OCI-LY7 (cell line): ENCODE measurements at regions not wholly inside any gene's neighbourhood (a gene's known extent, or its start where the extent isn't known, plus 50 kb on each side); places are given as distances from the start of the nearest gene placed in this dataset.

Source experiments
- EZH2phosphoT487 ChIP-seq: fragments of 200-600 bp; sonication (generic); IDR thresholded peaks from 2 replicates; pipeline ENCODE4 v1.6.1; 2018; ENCODE audit warnings: low read depth, borderline replicate concordance, mild to moderate bottlenecking, mixed run types, antibody characterized with exemption, low read length, moderate library complexity, mixed read lengths
- TF ChIP-seq, protein P1 (sequence below): fragments of 200-600 bp; sonication (generic); conservative IDR thresholded peaks from 2 replicates; pipeline ENCODE4 v1.5.1; 2014; ENCODE audit warnings: mild to moderate bottlenecking, antibody characterized with exemption, low read length, moderate library complexity, mixed read lengths

DNA sequence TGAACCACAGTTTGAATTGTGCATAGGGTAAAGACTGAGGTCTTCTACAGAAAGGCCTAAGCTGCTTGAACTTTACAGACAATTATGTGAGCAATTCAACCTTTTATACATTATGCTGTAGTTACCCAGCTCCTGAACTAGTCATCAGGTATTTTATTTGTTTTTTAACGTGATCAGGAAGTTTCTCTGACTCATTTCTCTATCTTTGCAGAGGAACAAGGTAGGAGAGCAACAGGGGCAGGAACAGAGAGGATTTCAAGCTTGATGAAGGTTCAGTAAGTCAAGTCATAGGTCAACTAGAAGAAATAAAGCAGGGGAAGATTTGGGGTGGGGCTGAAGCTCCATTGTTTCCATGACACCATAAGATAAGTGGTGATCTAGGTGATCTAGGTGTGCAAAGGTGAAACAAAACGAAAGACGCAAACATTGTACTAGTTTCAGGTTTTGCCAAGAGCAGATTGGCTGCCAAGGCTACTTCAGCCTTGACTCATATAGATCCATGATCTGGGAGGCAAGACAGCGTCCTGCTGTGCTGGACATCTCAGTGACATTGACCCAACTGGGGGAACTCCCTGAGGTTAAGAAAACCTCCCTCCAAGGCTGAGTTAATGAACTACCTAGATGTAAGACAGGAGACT, 198.1 kb downstream of the DAD1 start:
- TF ChIP-seq, protein P1, sequence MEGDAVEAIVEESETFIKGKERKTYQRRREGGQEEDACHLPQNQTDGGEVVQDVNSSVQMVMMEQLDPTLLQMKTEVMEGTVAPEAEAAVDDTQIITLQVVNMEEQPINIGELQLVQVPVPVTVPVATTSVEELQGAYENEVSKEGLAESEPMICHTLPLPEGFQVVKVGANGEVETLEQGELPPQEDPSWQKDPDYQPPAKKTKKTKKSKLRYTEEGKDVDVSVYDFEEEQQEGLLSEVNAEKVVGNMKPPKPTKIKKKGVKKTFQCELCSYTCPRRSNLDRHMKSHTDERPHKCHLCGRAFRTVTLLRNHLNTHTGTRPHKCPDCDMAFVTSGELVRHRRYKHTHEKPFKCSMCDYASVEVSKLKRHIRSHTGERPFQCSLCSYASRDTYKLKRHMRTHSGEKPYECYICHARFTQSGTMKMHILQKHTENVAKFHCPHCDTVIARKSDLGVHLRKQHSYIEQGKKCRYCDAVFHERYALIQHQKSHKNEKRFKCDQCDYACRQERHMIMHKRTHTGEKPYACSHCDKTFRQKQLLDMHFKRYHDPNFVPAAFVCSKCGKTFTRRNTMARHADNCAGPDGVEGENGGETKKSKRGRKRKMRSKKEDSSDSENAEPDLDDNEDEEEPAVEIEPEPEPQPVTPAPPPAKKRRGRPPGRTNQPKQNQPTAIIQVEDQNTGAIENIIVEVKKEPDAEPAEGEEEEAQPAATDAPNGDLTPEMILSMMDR: no peak
- no peak for TF ChIP-seq EZH2phosphoT487
